ENCODE measurements at regions not wholly inside any gene's neighbourhood (a gene's known extent, or its start where the extent isn't known, plus 50 kb on each side); places are given as distances from the start of the nearest gene placed in this dataset.

DNA sequence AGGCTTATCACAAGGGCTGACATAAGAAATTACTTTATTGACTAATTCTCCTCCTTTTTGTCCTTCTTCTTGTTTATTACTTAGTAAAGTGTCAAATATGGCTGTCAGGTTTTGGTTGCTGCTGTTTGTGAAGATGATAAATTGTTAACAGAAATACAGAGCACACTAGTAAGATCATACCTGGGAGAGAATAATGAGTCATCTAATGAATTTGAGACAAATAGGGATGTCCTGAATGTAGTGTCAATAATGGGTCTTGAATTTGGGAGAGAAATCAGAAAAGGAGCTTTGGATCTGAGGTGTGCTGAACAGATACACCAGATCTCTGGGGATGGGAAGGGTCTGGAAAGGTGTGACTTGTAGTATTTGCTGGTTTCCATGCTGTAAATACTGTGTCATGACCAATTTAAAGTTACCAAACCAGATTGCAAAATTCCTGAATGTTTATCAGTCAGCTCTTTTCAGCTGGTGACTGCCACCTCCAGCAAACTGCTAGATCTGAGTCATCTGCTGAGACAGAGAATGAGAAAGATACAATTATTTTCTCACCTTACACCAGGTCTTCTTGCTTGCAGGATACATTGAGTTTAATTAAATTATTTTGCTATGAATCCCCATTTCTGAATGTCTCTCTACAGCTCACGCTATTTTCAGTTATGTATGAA is 76.7 kb upstream of the SATB1 start:
- TF ChIP-seq, protein P1, sequence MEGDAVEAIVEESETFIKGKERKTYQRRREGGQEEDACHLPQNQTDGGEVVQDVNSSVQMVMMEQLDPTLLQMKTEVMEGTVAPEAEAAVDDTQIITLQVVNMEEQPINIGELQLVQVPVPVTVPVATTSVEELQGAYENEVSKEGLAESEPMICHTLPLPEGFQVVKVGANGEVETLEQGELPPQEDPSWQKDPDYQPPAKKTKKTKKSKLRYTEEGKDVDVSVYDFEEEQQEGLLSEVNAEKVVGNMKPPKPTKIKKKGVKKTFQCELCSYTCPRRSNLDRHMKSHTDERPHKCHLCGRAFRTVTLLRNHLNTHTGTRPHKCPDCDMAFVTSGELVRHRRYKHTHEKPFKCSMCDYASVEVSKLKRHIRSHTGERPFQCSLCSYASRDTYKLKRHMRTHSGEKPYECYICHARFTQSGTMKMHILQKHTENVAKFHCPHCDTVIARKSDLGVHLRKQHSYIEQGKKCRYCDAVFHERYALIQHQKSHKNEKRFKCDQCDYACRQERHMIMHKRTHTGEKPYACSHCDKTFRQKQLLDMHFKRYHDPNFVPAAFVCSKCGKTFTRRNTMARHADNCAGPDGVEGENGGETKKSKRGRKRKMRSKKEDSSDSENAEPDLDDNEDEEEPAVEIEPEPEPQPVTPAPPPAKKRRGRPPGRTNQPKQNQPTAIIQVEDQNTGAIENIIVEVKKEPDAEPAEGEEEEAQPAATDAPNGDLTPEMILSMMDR (IDR thresholded peaks at IDR 0.05; ENCODE audit: insufficient read depth, low read depth, low read length, missing control alignments): no peak
- peak; percentile 90 for DNase-seq (ENCODE audit: low read depth)
- no peak overlapping the region for H3K4me3 ChIP-seq (ENCODE audit: low read length)

DNA sequence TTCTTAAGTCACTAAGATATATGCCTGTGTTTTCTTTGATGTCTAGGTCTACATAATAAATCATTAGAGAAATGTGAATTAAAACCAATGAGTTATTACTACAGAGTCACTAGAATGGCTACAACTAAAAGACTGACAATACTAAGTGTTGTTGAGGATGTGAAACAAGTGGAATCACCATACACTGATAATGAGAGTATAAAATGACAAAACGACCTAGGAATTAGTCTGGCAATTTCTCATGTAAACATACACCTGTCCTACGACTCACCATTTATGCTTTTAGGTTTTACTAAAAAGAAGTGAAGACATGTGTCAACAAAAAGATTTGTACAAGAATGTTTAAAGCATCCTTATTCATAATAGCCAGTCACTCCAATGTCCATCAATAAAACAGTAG is 75.2 kb upstream of the SATB1 start:
- no peak overlapping the region for H3K4me3 ChIP-seq (ENCODE audit: low read length)
- peak; percentile 18 for DNase-seq (ENCODE audit: low read depth)
- TF ChIP-seq, protein P1 (IDR thresholded peaks at IDR 0.05; ENCODE audit: insufficient read depth, low read depth, low read length, missing control alignments): no peak

DNA sequence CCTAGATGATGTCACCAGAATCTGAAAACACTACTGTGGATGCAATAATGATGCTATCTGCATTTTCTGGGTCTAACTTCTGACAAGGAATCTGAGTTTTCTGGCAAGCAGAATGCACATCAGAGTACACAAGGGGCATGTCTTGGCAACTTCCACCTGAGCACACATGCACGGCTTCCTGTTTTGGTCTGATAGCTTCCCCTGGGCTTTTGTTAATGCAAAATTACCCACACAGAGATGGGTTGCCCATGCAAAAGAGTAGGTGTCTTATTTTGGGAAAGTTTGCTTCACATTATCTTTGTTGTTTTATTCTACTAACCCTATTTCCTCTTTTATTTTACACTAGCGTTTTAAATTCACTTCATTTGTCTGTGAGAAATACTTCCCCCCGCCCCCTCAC is 74.2 kb upstream of the SATB1 start:
- TF ChIP-seq, protein P1 (IDR thresholded peaks at IDR 0.05; ENCODE audit: insufficient read depth, low read depth, low read length, missing control alignments): no peak
- DNase-seq (ENCODE audit: low read depth): peak; percentile 73
- no peak overlapping the region for H3K4me3 ChIP-seq (ENCODE audit: low read length)

DNA sequence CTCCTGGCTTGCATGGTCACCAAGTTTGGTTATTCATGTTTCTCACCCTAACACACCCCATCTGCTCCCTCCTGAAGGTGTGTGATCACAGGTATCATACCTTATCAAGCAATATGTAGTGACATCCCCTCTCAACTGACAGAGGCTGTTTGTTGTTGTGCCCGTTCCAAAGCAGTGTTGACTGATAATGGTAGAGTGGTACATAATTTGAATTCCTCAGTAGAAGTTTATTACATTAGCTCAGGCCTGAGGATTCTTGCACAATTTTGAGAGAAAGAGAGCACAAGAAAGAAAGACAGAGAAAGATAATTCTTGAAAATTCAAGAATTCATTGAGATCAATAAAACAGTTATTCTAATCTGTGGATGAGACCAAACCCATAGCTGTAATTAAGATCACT is 69.1 kb upstream of the SATB1 start:
- TF ChIP-seq, protein P1 (IDR thresholded peaks at IDR 0.05; ENCODE audit: insufficient read depth, low read depth, low read length, missing control alignments): no peak
- H3K4me3 ChIP-seq (ENCODE audit: low read length): no peak overlapping the region
- no peak for DNase-seq (ENCODE audit: low read depth)

DNA sequence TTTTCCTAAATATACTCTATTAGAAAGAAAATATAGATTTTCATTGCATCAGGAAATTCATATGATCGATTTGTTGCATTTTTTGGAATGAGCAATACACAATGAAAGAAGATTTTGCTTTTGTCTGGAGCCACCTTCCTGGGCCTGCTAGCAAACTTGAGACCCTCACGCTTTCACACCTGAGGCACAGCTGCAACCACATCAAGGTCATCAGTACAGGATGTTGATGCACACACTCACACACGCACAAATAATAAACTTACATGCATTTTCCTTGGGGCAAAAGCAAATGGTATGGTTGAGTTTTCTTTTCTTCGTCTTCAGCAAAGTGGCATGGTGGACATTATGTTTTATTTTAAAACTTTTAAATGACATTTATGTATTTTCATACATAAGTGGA is 64.8 kb upstream of the SATB1 start:
- TF ChIP-seq, protein P1 (IDR thresholded peaks at IDR 0.05; ENCODE audit: insufficient read depth, low read depth, low read length, missing control alignments): no peak
- no peak for DNase-seq (ENCODE audit: low read depth)
- H3K4me3 ChIP-seq (ENCODE audit: low read length): no peak overlapping the region

DNA sequence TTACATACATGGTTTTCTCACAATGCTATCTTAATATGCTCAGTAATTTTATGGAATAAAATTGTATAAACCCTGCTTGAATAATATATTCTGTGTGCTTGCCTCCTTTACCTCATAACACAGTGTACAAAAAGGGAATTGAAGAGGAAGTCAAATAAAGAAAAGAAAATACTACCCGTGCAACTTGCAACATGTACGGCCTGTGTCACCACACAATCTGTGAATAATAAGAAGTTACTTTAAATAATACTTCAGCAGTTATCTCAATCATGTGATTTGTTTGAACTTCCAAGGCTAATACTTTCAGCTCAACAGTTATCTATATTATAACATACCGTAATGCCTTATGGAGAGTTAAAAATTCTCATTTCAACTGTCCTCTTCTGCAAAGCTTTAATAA is 58.1 kb upstream of the SATB1 start:
- TF ChIP-seq, protein P1 (IDR thresholded peaks at IDR 0.05; ENCODE audit: insufficient read depth, low read depth, low read length, missing control alignments): no peak
- no peak for DNase-seq (ENCODE audit: low read depth)
- no peak overlapping the region for H3K4me3 ChIP-seq (ENCODE audit: low read length)

DNA sequence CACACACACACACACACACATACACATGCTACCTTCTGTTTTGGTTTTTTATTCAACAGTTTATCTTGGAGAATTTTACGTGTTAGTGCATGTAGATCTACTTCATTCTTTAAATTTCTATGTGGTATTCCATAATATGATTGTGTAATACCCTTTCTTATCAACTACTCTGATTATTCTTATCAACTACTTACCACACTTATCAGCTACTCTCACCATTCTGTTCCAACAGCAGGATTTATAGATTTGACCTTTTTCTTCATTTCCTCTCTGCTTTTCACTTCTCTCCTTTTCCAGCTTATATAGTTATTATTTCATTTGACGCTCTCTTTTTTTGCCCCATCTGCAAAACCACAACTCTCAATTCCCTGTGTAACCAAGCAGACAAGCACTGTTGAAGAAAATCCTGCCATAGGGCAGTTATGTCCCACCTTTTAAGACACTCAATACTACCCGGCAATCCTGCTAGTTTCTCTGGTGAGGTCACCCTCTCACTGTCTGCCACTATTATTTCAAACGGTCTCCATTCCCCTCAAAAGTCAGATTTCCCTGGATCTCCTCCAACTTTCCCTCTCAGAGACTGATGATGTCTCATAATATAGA is 56.9 kb upstream of the SATB1 start:
- DNase-seq (ENCODE audit: low read depth): no peak
- no peak overlapping the region for H3K4me3 ChIP-seq (ENCODE audit: low read length)
- TF ChIP-seq, protein P1 (IDR thresholded peaks at IDR 0.05; ENCODE audit: insufficient read depth, low read depth, low read length, missing control alignments): no peak

Data from epithelial cell of esophagus (primary cell).